ENCODE measurements at regions not wholly inside any gene's neighbourhood (a gene's known extent, or its start where the extent isn't known, plus 50 kb on each side); places are given as distances from the start of the nearest gene placed in this dataset.

DNA sequence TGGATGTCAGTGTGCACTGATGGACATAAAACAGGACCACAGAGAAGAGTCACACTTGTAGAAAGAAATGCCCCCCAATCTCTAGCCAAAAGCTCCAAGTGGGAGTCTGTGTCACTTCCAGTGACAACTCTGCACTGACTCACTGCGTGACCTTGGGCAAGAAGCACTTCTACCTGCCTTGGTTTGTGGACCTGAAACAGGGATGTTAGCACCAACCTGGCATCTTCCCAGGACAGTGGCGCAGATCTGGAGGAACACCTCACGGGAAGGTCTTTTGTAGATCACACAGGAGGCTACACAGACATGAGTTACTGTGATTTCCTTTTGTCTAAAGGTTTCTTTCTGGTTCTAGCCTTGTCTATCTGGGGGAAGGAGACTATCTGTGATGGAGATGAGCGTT lies 80.5 kb upstream of the DHRSX start:
- ATAC-seq (ENCODE audit: poor library complexity) (no peak), DNase-seq (no peak)
- peaks cover 16% of the 10 kb centered on the region for H3K4me1 ChIP-seq (ENCODE audit: insufficient read depth, low read length)
- TF ChIP-seq, protein P1, sequence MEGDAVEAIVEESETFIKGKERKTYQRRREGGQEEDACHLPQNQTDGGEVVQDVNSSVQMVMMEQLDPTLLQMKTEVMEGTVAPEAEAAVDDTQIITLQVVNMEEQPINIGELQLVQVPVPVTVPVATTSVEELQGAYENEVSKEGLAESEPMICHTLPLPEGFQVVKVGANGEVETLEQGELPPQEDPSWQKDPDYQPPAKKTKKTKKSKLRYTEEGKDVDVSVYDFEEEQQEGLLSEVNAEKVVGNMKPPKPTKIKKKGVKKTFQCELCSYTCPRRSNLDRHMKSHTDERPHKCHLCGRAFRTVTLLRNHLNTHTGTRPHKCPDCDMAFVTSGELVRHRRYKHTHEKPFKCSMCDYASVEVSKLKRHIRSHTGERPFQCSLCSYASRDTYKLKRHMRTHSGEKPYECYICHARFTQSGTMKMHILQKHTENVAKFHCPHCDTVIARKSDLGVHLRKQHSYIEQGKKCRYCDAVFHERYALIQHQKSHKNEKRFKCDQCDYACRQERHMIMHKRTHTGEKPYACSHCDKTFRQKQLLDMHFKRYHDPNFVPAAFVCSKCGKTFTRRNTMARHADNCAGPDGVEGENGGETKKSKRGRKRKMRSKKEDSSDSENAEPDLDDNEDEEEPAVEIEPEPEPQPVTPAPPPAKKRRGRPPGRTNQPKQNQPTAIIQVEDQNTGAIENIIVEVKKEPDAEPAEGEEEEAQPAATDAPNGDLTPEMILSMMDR (IDR thresholded peaks at IDR 0.05), result no peak
- POLR2A ChIA-PET, result no interaction called here
- Mint-ChIP-seq H3K9me3 (no peaks in the 10 kb centered on the region), H3K27me3 (peaks cover 64% of the 10 kb centered on the region), H3K4me3 (no peak overlapping the region), H3K4me1 (ENCODE audit: low read depth) (peaks cover 21% of the 10 kb centered on the region), H3K36me3 (ENCODE audit: low read depth) (no peaks in the 10 kb centered on the region), H3K27ac (no peak overlapping the region)
- H3K36me3 ChIP-seq (ENCODE audit: insufficient read depth, low read length), result no peaks in the 10 kb centered on the region
- H3K27ac ChIP-seq (ENCODE audit: low read depth in 1 of 2, low read length in 2 of 2), result no peak overlapping the region
- CTCF ChIA-PET, result no interaction called here
- H3K27me3 ChIP-seq (ENCODE audit: control insufficient read depth in 1 of 2, insufficient read depth in 2 of 2, low read length in 2 of 2), result peaks cover 34 to 57% of the 10 kb centered on the region in 2 experiments
- intact Hi-C loops (cut with DNase I, micrococcal nuclease), result no loop called here
- peaks cover 0 to 9% of the 10 kb centered on the region in 2 experiments for H3K9me3 ChIP-seq (ENCODE audit: control insufficient read depth in 1 of 2, insufficient read depth in 1 of 2, low read length in 2 of 2)
- no peak overlapping the region for H3K4me3 ChIP-seq (ENCODE audit: low read length)

DNA sequence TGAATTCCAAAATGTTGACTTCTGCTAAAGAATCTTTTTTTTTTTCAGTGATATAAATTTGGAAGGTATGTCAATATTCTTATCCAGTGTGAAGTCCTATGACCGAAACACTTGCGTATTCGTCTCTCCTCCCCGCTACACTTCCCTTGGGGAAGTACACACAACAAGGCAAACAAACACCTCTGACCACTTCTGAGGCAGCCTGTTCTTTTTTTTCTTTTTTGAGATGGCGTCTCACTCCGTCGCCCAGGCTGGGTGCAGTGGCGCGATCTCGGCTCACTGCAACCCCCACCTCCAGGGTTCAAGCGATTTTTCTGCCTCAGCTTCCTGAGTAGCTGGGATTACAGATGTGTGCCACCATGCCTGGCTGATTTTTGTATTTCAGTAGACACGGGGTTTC lies 78.1 kb upstream of the DHRSX start:
- Histone ChIP-seq H3K27ac (ENCODE audit: low read depth in 1 of 2, low read length in 2 of 2) (no peak overlapping the region), H3K4me1 (ENCODE audit: insufficient read depth, low read length) (peaks cover 15% of the 10 kb centered on the region), H3K9me3 (ENCODE audit: control insufficient read depth in 1 of 2, insufficient read depth in 1 of 2, low read length in 2 of 2) (peaks cover 0 to 8% of the 10 kb centered on the region in 2 experiments), H3K4me3 (ENCODE audit: low read length) (no peak overlapping the region), H3K36me3 (ENCODE audit: insufficient read depth, low read length) (no peaks in the 10 kb centered on the region), H3K27me3 (ENCODE audit: control insufficient read depth in 1 of 2, insufficient read depth in 2 of 2, low read length in 2 of 2) (peaks cover 29 to 49% of the 10 kb centered on the region in 2 experiments)
- POLR2A ChIA-PET, result no interaction called here
- Mint-ChIP-seq H3K27me3 (peaks cover 58% of the 10 kb centered on the region), H3K36me3 (ENCODE audit: low read depth) (no peaks in the 10 kb centered on the region), H3K4me3 (no peak overlapping the region), H3K4me1 (ENCODE audit: low read depth) (peaks cover 16% of the 10 kb centered on the region), H3K9me3 (no peaks in the 10 kb centered on the region), H3K27ac (no peak overlapping the region)
- CTCF ChIA-PET, result no interaction called here
- DNase-seq (no peak), ATAC-seq (ENCODE audit: poor library complexity) (no peak)
- TF ChIP-seq, protein P1 (IDR thresholded peaks at IDR 0.05), result no peak
- intact Hi-C loops (cut with DNase I, micrococcal nuclease), result no loop called here

DNA sequence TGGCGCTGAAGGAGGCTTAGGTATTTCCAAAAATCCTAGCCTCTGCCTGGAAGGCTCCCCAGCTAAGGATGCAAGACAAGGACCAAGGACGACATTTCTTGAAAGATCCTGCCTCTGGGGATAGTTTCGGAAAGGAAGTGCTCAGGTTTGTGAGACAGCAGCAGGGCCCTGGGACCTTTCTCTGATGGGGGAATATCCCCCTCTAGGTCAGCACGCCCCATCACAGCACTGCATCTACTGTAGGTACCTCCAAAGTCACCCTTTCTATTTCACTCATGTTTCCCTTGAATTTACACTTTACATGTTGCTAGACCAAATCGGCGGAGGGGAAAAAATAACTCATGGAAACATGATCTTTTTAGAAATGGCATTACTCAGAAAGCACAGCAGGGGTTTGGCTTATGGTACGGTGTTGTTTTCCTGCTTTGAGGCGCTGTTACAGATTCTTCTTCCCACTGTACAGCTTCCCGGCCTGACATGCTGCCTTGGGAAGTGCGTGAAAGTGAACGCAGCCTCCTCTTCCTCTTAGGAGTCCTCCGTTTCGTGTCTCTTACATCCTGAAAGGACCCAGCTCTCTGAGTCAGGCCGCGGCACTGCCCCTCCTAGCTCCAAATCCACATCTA lies 77.2 kb upstream of the DHRSX start:
- POLR2A ChIA-PET, result no interaction called here
- Histone ChIP-seq H3K9me3 (ENCODE audit: control insufficient read depth in 1 of 2, insufficient read depth in 1 of 2, low read length in 2 of 2) (no peaks in the 10 kb centered on the region), H3K27ac (ENCODE audit: low read depth in 1 of 2, low read length in 2 of 2) (no peak overlapping the region), H3K4me3 (ENCODE audit: low read length) (no peak overlapping the region), H3K36me3 (ENCODE audit: insufficient read depth, low read length) (no peaks in the 10 kb centered on the region), H3K4me1 (ENCODE audit: insufficient read depth, low read length) (peaks cover 6% of the 10 kb centered on the region), H3K27me3 (ENCODE audit: control insufficient read depth in 1 of 2, insufficient read depth in 2 of 2, low read length in 2 of 2) (peaks cover 25 to 40% of the 10 kb centered on the region in 2 experiments)
- TF ChIP-seq, protein P1 (IDR thresholded peaks at IDR 0.05), result no peak
- Mint-ChIP-seq H3K4me3 (no peak overlapping the region), H3K9me3 (no peaks in the 10 kb centered on the region), H3K27me3 (peaks cover 53% of the 10 kb centered on the region), H3K27ac (no peak overlapping the region), H3K36me3 (ENCODE audit: low read depth) (no peaks in the 10 kb centered on the region), H3K4me1 (ENCODE audit: low read depth) (peaks cover 10% of the 10 kb centered on the region)
- intact Hi-C loops (cut with DNase I, micrococcal nuclease), result no loop called here
- CTCF ChIA-PET, result no interaction called here
- no peak for ATAC-seq (ENCODE audit: poor library complexity)
- no peak for DNase-seq
